ENCODE measurements at regions not wholly inside any gene's neighbourhood (a gene's known extent, or its start where the extent isn't known, plus 50 kb on each side); places are given as distances from the start of the nearest gene placed in this dataset.

DNA sequence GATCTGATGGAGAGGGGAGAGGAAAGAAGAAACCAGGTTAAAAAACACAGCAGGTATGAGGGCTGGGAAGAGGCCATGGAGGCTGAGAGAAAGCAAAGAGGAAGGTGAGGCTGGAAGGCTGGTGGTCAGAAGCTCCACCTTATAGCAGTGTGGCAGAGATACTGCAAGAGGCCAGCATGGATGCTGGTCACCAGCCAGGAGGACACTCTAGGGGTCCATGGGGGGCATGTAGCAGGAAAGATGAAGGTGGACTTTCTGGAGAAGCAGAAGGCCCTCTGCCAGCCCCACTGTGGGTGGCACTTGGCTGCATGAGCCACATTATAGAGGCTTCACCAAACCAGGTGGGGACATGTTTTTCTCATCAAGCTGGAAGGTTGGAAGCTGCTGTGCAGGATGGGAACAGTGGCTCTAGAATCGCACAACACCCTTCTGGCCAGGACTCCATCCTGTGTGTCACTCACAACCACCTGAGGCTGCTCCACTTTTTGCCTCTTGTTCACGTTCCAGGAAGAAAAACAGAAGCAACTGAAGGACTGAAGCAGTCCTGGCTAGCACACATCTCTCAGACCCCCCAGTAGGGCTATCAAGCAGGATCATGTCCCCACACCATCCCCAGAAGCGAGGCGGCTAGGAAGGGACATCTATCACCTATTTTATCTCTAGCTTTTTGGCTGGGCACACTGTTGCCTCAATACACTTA lies 587.5 kb upstream of the MGMT start (continued):
- TF ChIP-seq, protein P1, sequence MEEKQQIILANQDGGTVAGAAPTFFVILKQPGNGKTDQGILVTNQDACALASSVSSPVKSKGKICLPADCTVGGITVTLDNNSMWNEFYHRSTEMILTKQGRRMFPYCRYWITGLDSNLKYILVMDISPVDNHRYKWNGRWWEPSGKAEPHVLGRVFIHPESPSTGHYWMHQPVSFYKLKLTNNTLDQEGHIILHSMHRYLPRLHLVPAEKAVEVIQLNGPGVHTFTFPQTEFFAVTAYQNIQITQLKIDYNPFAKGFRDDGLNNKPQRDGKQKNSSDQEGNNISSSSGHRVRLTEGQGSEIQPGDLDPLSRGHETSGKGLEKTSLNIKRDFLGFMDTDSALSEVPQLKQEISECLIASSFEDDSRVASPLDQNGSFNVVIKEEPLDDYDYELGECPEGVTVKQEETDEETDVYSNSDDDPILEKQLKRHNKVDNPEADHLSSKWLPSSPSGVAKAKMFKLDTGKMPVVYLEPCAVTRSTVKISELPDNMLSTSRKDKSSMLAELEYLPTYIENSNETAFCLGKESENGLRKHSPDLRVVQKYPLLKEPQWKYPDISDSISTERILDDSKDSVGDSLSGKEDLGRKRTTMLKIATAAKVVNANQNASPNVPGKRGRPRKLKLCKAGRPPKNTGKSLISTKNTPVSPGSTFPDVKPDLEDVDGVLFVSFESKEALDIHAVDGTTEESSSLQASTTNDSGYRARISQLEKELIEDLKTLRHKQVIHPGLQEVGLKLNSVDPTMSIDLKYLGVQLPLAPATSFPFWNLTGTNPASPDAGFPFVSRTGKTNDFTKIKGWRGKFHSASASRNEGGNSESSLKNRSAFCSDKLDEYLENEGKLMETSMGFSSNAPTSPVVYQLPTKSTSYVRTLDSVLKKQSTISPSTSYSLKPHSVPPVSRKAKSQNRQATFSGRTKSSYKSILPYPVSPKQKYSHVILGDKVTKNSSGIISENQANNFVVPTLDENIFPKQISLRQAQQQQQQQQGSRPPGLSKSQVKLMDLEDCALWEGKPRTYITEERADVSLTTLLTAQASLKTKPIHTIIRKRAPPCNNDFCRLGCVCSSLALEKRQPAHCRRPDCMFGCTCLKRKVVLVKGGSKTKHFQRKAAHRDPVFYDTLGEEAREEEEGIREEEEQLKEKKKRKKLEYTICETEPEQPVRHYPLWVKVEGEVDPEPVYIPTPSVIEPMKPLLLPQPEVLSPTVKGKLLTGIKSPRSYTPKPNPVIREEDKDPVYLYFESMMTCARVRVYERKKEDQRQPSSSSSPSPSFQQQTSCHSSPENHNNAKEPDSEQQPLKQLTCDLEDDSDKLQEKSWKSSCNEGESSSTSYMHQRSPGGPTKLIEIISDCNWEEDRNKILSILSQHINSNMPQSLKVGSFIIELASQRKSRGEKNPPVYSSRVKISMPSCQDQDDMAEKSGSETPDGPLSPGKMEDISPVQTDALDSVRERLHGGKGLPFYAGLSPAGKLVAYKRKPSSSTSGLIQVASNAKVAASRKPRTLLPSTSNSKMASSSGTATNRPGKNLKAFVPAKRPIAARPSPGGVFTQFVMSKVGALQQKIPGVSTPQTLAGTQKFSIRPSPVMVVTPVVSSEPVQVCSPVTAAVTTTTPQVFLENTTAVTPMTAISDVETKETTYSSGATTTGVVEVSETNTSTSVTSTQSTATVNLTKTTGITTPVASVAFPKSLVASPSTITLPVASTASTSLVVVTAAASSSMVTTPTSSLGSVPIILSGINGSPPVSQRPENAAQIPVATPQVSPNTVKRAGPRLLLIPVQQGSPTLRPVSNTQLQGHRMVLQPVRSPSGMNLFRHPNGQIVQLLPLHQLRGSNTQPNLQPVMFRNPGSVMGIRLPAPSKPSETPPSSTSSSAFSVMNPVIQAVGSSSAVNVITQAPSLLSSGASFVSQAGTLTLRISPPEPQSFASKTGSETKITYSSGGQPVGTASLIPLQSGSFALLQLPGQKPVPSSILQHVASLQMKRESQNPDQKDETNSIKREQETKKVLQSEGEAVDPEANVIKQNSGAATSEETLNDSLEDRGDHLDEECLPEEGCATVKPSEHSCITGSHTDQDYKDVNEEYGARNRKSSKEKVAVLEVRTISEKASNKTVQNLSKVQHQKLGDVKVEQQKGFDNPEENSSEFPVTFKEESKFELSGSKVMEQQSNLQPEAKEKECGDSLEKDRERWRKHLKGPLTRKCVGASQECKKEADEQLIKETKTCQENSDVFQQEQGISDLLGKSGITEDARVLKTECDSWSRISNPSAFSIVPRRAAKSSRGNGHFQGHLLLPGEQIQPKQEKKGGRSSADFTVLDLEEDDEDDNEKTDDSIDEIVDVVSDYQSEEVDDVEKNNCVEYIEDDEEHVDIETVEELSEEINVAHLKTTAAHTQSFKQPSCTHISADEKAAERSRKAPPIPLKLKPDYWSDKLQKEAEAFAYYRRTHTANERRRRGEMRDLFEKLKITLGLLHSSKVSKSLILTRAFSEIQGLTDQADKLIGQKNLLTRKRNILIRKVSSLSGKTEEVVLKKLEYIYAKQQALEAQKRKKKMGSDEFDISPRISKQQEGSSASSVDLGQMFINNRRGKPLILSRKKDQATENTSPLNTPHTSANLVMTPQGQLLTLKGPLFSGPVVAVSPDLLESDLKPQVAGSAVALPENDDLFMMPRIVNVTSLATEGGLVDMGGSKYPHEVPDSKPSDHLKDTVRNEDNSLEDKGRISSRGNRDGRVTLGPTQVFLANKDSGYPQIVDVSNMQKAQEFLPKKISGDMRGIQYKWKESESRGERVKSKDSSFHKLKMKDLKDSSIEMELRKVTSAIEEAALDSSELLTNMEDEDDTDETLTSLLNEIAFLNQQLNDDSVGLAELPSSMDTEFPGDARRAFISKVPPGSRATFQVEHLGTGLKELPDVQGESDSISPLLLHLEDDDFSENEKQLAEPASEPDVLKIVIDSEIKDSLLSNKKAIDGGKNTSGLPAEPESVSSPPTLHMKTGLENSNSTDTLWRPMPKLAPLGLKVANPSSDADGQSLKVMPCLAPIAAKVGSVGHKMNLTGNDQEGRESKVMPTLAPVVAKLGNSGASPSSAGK (IDR thresholded peaks at IDR 0.05): no peak

All from K562 (cell line).